ENCODE measurements at regions not wholly inside any gene's neighbourhood (a gene's known extent, or its start where the extent isn't known, plus 50 kb on each side); places are given as distances from the start of the nearest gene placed in this dataset.

Small RNA genes in the stretch of these regions (small RNA-seq; reads per million reads assigned to genes)
- 0 reads per million in 3 experiments for gene MIR4276
